CD14-positive monocyte (primary cell): ENCODE measurements at regions not wholly inside any gene's neighbourhood (a gene's known extent, or its start where the extent isn't known, plus 50 kb on each side); places are given as distances from the start of the nearest gene placed in this dataset.

Source experiments
- DNase-seq, 3 donors: peaks; one replicate each; pipeline ENCODE4 v3.0.0-alpha.2; 2011 to 2022
- H2AFZ ChIP-seq: 2 replicates; pipeline ENCODE4 v1.6.0; 2012; ENCODE audit warnings: mild to moderate bottlenecking, low read depth, low read length, inconsistent platforms; ENCODE audit not compliant: insufficient read depth, poor library complexity, severe bottlenecking
- H3K27ac ChIP-seq, 2 donors: 1 replicate in 1 of 2; 2 replicates in 1 of 2; pipeline ENCODE4 v1.5.1; 2012 to 2013; ENCODE audit warnings: low read length in 2 of 2, control low read depth in 1 of 2, inconsistent platforms in 1 of 2, low read depth in 1 of 2, mild to moderate bottlenecking in 1 of 2
- H3K27me3 ChIP-seq, 2 donors: one replicate each; pipeline versions ENCODE4 v1.6.0 to v1.6.1; 2011 to 2013; ENCODE audit warnings: low read length in 2 of 2; ENCODE audit not compliant: control insufficient read depth in 2 of 2, insufficient read depth in 2 of 2
- H3K36me3 ChIP-seq, 2 donors: replicated peaks in 1 of 2; 1 replicate in 1 of 2; 2 replicates in 1 of 2; pipeline versions ENCODE4 v1.5.1 to v1.6.1; 2012 to 2013; ENCODE audit warnings: low read length in 2 of 2, control low read depth in 1 of 2, inconsistent platforms in 1 of 2, mild to moderate bottlenecking in 1 of 2; ENCODE audit not compliant: insufficient read depth in 2 of 2, control insufficient read depth in 1 of 2
- H3K4me1 ChIP-seq, 2 donors: 1 replicate in 1 of 2; 2 replicates in 1 of 2; pipeline versions ENCODE4 v1.5.1 to v1.6.1; 2012 to 2013; ENCODE audit warnings: low read length in 2 of 2, control low read depth in 1 of 2, inconsistent platforms in 1 of 2, mild to moderate bottlenecking in 1 of 2, moderate library complexity in 1 of 2; ENCODE audit not compliant: insufficient read depth in 2 of 2, control insufficient read depth in 1 of 2
- H3K4me2 ChIP-seq: replicated peaks from 2 replicates; pipeline ENCODE3; 2012; ENCODE audit warnings: low read length, moderate library complexity, mild to moderate bottlenecking; ENCODE audit not compliant: poor library complexity, severe bottlenecking; ENCODE audit errors: extremely low read depth
- H3K4me3 ChIP-seq, 3 experiments: fragments of 200-600 bp in 1 of 3; sonication (generic) in 1 of 3; replicated peaks in 1 of 3; 1 replicate in 2 of 3; 2 replicates in 1 of 3; pipeline ENCODE4 v1.5.1; 2011 to 2013; ENCODE audit warnings: low read length in 3 of 3, mild to moderate bottlenecking in 3 of 3, control low read depth in 2 of 3, low read depth in 2 of 3, inconsistent platforms in 1 of 3, moderate library complexity in 1 of 3
- H3K79me2 ChIP-seq: 2 replicates; pipeline ENCODE4 v1.6.0; 2012; ENCODE audit warnings: mild to moderate bottlenecking, control low read depth, inconsistent platforms, low read length, moderate library complexity; ENCODE audit not compliant: insufficient read depth
- H3K9ac ChIP-seq: 2 replicates; pipeline ENCODE4 v1.6.0; 2017; ENCODE audit warnings: low read length, mild to moderate bottlenecking; ENCODE audit not compliant: insufficient read depth, poor library complexity, severe bottlenecking
- H3K9me3 ChIP-seq, 2 donors: replicated peaks in 1 of 2; 1 replicate in 1 of 2; 2 replicates in 1 of 2; pipeline versions ENCODE4 v1.5.1 to v1.6.1; 2012 to 2013; ENCODE audit warnings: low read length in 2 of 2, control low read depth in 1 of 2; ENCODE audit not compliant: control insufficient read depth in 1 of 2, insufficient read depth in 1 of 2
- H4K20me1 ChIP-seq: 2 replicates; pipeline ENCODE4 v1.6.0; 2012; ENCODE audit warnings: mild to moderate bottlenecking, low read length, control low read depth, moderate library complexity; ENCODE audit not compliant: insufficient read depth
- H3K27ac Mint-ChIP-seq, 7 donors: one replicate each; pipeline ENCODE4 v1.8.0; 2020; ENCODE audit warnings: mild to moderate bottlenecking in 7 of 7, mixed read lengths in 7 of 7, moderate library complexity in 6 of 7, inconsistent platforms in 2 of 7
- H3K27me3 Mint-ChIP-seq, 3 donors: one replicate each; pipeline ENCODE4 v1.8.0; 2021 to 2022; ENCODE audit warnings: low read depth in 3 of 3, mild to moderate bottlenecking in 3 of 3, mixed read lengths in 3 of 3, moderate library complexity in 3 of 3, inconsistent platforms in 1 of 3
- H3K36me3 Mint-ChIP-seq, 2 donors: one replicate each; pipeline ENCODE4 v1.8.0; 2020; ENCODE audit warnings: mixed read lengths in 2 of 2, inconsistent platforms in 1 of 2, mild to moderate bottlenecking in 1 of 2
- H3K4me1 Mint-ChIP-seq: one replicate; pipeline ENCODE4 v1.8.0; 2020; ENCODE audit warnings: mild to moderate bottlenecking, mixed read lengths
- H3K4me3 Mint-ChIP-seq, 2 donors: one replicate each; pipeline ENCODE4 v1.8.0; 2020; ENCODE audit warnings: mild to moderate bottlenecking in 2 of 2, mixed read lengths in 2 of 2, moderate library complexity in 1 of 2
- H3K9me3 Mint-ChIP-seq, 7 donors: one replicate each; pipeline ENCODE4 v1.8.0; 2020 to 2022; ENCODE audit warnings: mixed read lengths in 7 of 7, mild to moderate bottlenecking in 6 of 7, moderate library complexity in 6 of 7, inconsistent platforms in 2 of 7
- WGBS: methylation state at CpG from one replicate; pipeline ENCODE4 v1.1.5; 2013; ENCODE audit warnings: missing lambda C conversion rate; ENCODE audit not compliant: insufficient coverage; 5-methylcytosine and 5-hydroxymethylcytosine counted together
- intact Hi-C, 2 donors: fragments of 100-400 bp; cut with micrococcal nuclease; formaldehyde crosslinking; loops; one replicate each; pipeline versions ENCODE4 v1.15.0 to v1.15.1; 2023
- TF ChIP-seq, protein P1 (sequence below): fragments of 200-600 bp; IDR thresholded peaks from one replicate; pipeline ENCODE4 v1.8.0; 2022; ENCODE audit warnings: antibody characterized with exemption, mild to moderate bottlenecking

DNA sequence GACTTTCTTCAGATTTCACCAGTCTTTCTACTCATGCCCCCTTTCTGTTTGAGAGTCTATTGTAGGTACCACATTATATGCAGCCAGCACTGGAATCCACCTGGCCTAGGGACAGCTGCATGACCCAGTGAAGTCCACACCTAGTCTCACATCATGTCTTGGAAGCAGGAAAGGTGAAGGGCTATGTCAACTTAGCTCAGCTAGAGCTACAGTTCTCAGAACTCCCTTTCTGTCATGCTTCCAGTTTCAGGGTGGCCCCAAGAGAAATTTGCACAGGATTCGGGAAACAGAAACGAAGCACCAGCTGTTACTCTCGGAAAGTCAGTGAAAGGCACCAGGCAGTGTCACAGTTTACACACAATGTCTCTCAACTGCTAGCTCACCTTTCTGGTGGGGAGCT is 51.6 kb upstream of the NLRP1 start:
- H3K9ac ChIP-seq = no peak overlapping the region
- intact Hi-C loops = no loop called here
- Mint-ChIP-seq H3K4me3 (no peak overlapping the region), H3K27me3 (peaks cover 22 to 36% (median 27%) of the 10 kb centered on the region in 3 donors), H3K27ac (no peak overlapping the region), H3K9me3 (no peaks in the 10 kb centered on the region), H3K36me3 (no peaks in the 10 kb centered on the region), H3K4me1 (no peaks in the 10 kb centered on the region)
- H3K9me3 ChIP-seq = no peaks in the 10 kb centered on the region
- no peak overlapping the region for H2AFZ ChIP-seq
- peaks cover 3 to 7% of the 10 kb centered on the region in 2 donors for H3K27me3 ChIP-seq
- H3K36me3 ChIP-seq = no peaks in the 10 kb centered on the region
- H3K27ac ChIP-seq = no peak overlapping the region
- no peaks in the 10 kb centered on the region for H3K4me1 ChIP-seq
- no peak overlapping the region for H3K4me3 ChIP-seq
- H4K20me1 ChIP-seq = no peaks in the 10 kb centered on the region
- no peak for DNase-seq
- no peak overlapping the region for H3K4me2 ChIP-seq
- WGBS = 92% methylated on average over 2 of the region's 3 CpGs
- H3K79me2 ChIP-seq = no peaks in the 10 kb centered on the region
- TF ChIP-seq, protein P1, sequence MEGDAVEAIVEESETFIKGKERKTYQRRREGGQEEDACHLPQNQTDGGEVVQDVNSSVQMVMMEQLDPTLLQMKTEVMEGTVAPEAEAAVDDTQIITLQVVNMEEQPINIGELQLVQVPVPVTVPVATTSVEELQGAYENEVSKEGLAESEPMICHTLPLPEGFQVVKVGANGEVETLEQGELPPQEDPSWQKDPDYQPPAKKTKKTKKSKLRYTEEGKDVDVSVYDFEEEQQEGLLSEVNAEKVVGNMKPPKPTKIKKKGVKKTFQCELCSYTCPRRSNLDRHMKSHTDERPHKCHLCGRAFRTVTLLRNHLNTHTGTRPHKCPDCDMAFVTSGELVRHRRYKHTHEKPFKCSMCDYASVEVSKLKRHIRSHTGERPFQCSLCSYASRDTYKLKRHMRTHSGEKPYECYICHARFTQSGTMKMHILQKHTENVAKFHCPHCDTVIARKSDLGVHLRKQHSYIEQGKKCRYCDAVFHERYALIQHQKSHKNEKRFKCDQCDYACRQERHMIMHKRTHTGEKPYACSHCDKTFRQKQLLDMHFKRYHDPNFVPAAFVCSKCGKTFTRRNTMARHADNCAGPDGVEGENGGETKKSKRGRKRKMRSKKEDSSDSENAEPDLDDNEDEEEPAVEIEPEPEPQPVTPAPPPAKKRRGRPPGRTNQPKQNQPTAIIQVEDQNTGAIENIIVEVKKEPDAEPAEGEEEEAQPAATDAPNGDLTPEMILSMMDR = no peak

DNA sequence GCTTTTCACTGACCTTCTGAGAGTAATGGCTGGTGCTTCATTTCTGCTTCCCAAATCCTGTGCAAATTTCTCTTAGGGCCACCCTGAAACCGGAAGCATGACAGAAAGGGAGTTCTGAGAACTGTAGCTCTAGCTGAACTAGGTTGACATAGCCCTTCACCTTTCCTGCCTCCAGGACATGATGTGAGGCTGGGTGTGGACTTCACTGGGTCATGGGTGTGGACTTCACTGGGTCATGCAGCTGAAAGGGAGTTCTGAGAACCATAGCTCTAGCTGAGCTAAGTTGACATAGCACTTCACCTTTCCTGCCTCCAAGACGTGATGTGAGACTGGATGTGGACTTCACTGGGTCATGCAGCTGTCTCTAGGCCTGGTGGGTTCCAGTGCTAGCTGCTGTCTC is 54.3 kb upstream of the NLRP1 start:
- Histone ChIP-seq H3K4me2 (no peak overlapping the region), H3K4me1 (no peaks in the 10 kb centered on the region), H4K20me1 (no peaks in the 10 kb centered on the region), H2AFZ (no peak overlapping the region), H3K4me3 (no peak overlapping the region), H3K36me3 (no peaks in the 10 kb centered on the region), H3K9ac (no peak overlapping the region), H3K27me3 (peaks cover 3 to 5% of the 10 kb centered on the region in 2 donors), H3K79me2 (no peaks in the 10 kb centered on the region), H3K27ac (no peak overlapping the region), H3K9me3 (no peaks in the 10 kb centered on the region)
- Mint-ChIP-seq H3K4me3 (no peak overlapping the region), H3K36me3 (no peaks in the 10 kb centered on the region), H3K27ac (peak overlapping the region in 1 of 7 donors; percentile 31), H3K27me3 (peaks cover 14 to 35% (median 27%) of the 10 kb centered on the region in 3 donors), H3K9me3 (no peaks in the 10 kb centered on the region), H3K4me1 (no peaks in the 10 kb centered on the region)
- no CpG with 5 or more reads among the region's 2 CpGs for whole genome bisulfite sequencing
- TF ChIP-seq, protein P1 = no peak
- intact Hi-C loops = no loop called here
- DNase-seq = no peak
